SK-N-SH (cell line): ENCODE measurements at regions not wholly inside any gene's neighbourhood (a gene's known extent, or its start where the extent isn't known, plus 50 kb on each side); places are given as distances from the start of the nearest gene placed in this dataset.

Experiments
- CTCF ChIA-PET: fragments of 300-600, 350-600 bp; formaldehyde crosslinking; extraction: SDS; loops from one replicate; lab custom pipeline; 2021; lab: Yijun Ruan, JAX
- POLR2A ChIA-PET: fragments of 350-600 bp; sonication (Branson Sonifier 250); formaldehyde crosslinking; extraction: SDS; loops from one replicate; lab custom pipeline; 2020; ENCODE audit warnings: antibody characterized with exemption, inconsistent platforms; lab: Yijun Ruan, JAX
- DNase-seq: peaks from one replicate; pipeline ENCODE4 v3.0.0; 2012
- H2AFZ ChIP-seq: fragments of 200-600 bp; sonication (generic); 2 replicates; pipeline ENCODE4 v1.8.1; 2016; ENCODE audit warnings: antibody characterized with exemption, mild to moderate bottlenecking, low read depth
- H3F3A ChIP-seq: fragments of 200-600 bp; sonication (generic); replicated peaks from 2 replicates; pipeline ENCODE3; 2016; ENCODE audit warnings: antibody characterized with exemption, mild to moderate bottlenecking; ENCODE audit not compliant: insufficient read depth
- H3K27ac ChIP-seq, 2 experiments: fragments of 200-500 bp in 1 of 2; fragments of 200-600 bp in 1 of 2; sonication (Bioruptor generic) in 1 of 2; sonication (generic), shearing (Covaris generic) in 1 of 2; 2 replicates each; pipeline versions ENCODE4 v1.5.1 to v1.6.1; 2014 to 2016; ENCODE audit warnings: low read depth in 2 of 2, inconsistent platforms in 1 of 2, low read length in 1 of 2, mild to moderate bottlenecking in 1 of 2, mixed read lengths in 1 of 2
- H3K27me3 ChIP-seq: fragments of 200-600 bp; sonication (generic), shearing (Covaris generic); 2 replicates; pipeline ENCODE4 v1.6.1; 2016; ENCODE audit warnings: mixed run types; ENCODE audit not compliant: insufficient read depth
- H3K36me3 ChIP-seq, 2 experiments: fragments of 200-500 bp in 1 of 2; fragments of 200-600 bp in 1 of 2; sonication (Bioruptor generic) in 1 of 2; sonication (generic) in 1 of 2; replicated peaks in 1 of 2; 2 replicates each; pipeline versions ENCODE3 to v1.5.1; 2014 to 2016; ENCODE audit warnings: low read length in 1 of 2, mild to moderate bottlenecking in 1 of 2; ENCODE audit not compliant: insufficient read depth in 2 of 2, control insufficient read depth in 1 of 2
- H3K4me1 ChIP-seq, 2 experiments: fragments of 200-500 bp in 1 of 2; fragments of 200-600 bp in 1 of 2; sonication (Bioruptor generic) in 1 of 2; sonication (generic), shearing (Covaris generic) in 1 of 2; 2 replicates each; pipeline versions ENCODE4 v1.5.1 to v1.6.1; 2014 to 2016; ENCODE audit warnings: low read depth in 1 of 2, low read length in 1 of 2, mixed run types in 1 of 2; ENCODE audit not compliant: insufficient read depth in 2 of 2, control insufficient read depth in 1 of 2
- H3K4me2 ChIP-seq: fragments of 200-600 bp; sonication (generic), shearing (Covaris generic); 2 replicates; pipeline ENCODE4 v1.6.1; 2017; ENCODE audit warnings: mixed run types
- H3K4me3 ChIP-seq, 2 experiments: fragments of 200-500 bp in 1 of 2; fragments of 200-600 bp in 1 of 2; sonication (Bioruptor generic) in 1 of 2; sonication (generic), shearing (Covaris generic) in 1 of 2; 2 replicates each; pipeline versions ENCODE4 v1.5.1 to v1.8.1; 2014 to 2016; ENCODE audit warnings: low read depth in 2 of 2, inconsistent platforms in 1 of 2, low read length in 1 of 2, mild to moderate bottlenecking in 1 of 2, mixed read lengths in 1 of 2, moderate library complexity in 1 of 2
- H3K79me2 ChIP-seq: fragments of 200-600 bp; sonication (generic); 2 replicates; pipeline ENCODE4 v1.8.1; 2017; ENCODE audit warnings: mild to moderate bottlenecking; ENCODE audit not compliant: insufficient read depth
- H3K9ac ChIP-seq: fragments of 200-600 bp; sonication (generic); 2 replicates; pipeline ENCODE4 v1.6.1; 2017; ENCODE audit warnings: mixed run types
- H3K9me2 ChIP-seq: fragments of 200-600 bp; sonication (generic); 2 replicates; pipeline ENCODE4 v1.6.1; 2017; ENCODE audit warnings: mixed run types
- H3K9me3 ChIP-seq: fragments of 200-600 bp; sonication (generic); 2 replicates; pipeline ENCODE4 v1.6.1; 2017; ENCODE audit warnings: mixed run types, mild to moderate bottlenecking, moderate library complexity
- H4K20me1 ChIP-seq: fragments of 200-600 bp; sonication (generic); 2 replicates; pipeline ENCODE4 v1.6.1; 2017; ENCODE audit warnings: mild to moderate bottlenecking, mixed run types; ENCODE audit not compliant: insufficient read depth
- EP300 ChIP-seq, 2 experiments: IDR thresholded peaks; 2 replicates each; pipeline versions ENCODE4 v1.4.0 to v1.6.1; 2012; ENCODE audit warnings: borderline replicate concordance in 1 of 2, low read depth in 1 of 2, low read length in 1 of 2
- FOXJ3 ChIP-seq: sonication (generic); formaldehyde crosslinking; IDR thresholded peaks from 2 replicates; pipeline ENCODE4 v1.5.1; 2020; ENCODE audit warnings: mild to moderate bottlenecking, missing genetic modification reagents
- GABPA ChIP-seq: IDR thresholded peaks from 2 replicates; pipeline ENCODE4 v1.4.0; 2012; ENCODE audit warnings: low read depth, mild to moderate bottlenecking
- GATA2 ChIP-seq: sonication (generic); formaldehyde crosslinking; IDR thresholded peaks from 2 replicates; pipeline ENCODE4 v1.5.0; 2020; ENCODE audit warnings: mild to moderate bottlenecking, missing genetic modification reagents
- JUND ChIP-seq: IDR thresholded peaks from 2 replicates; pipeline ENCODE4 v1.4.0; 2012
- POLR2AphosphoS5 ChIP-seq: IDR thresholded peaks from 2 replicates; pipeline ENCODE4 v1.6.1; 2012; ENCODE audit warnings: low read depth, low read length
- SMC3 ChIP-seq: IDR thresholded peaks from 2 replicates; pipeline ENCODE4 v1.6.1; 2012; ENCODE audit warnings: low read depth, low read length, improper control_type of control experiment
- YY1 ChIP-seq: IDR thresholded peaks from 2 replicates; pipeline ENCODE4 v1.4.0; 2012; ENCODE audit warnings: low read depth, mild to moderate bottlenecking
- WGBS: methylation state at CpG from one replicate; pipeline ENCODE4 v1.1.6; 2017; ENCODE audit warnings: low lambda C conversion rate; 5-methylcytosine and 5-hydroxymethylcytosine counted together
- TF ChIP-seq, protein P1 (sequence below): IDR thresholded peaks from 2 replicates; pipeline ENCODE4 v1.4.0; 2012; ENCODE audit warnings: low read depth, borderline replicate concordance
- TF ChIP-seq, protein P2 (sequence below): fragments of 200-600 bp; sonication (generic); IDR thresholded peaks from 2 replicates; pipeline ENCODE4 v1.6.1; 2017; ENCODE audit warnings: antibody characterized with exemption, mild to moderate bottlenecking, moderate library complexity
- TF ChIP-seq, protein P3 (sequence below): fragments of 150-350 bp; IDR thresholded peaks from 2 replicates; pipeline ENCODE4 v1.6.1; 2017; ENCODE audit warnings: antibody characterized with exemption, low read length, low read depth, borderline replicate concordance
- TF ChIP-seq, protein P4 (sequence below): fragments of 150-350 bp; IDR thresholded peaks from 2 replicates; pipeline ENCODE4 v1.6.1; 2016; ENCODE audit warnings: mild to moderate bottlenecking, low read depth, low read length
- TF ChIP-seq, protein P5 (sequence below): IDR thresholded peaks from 2 replicates; pipeline ENCODE4; 2012

DNA sequence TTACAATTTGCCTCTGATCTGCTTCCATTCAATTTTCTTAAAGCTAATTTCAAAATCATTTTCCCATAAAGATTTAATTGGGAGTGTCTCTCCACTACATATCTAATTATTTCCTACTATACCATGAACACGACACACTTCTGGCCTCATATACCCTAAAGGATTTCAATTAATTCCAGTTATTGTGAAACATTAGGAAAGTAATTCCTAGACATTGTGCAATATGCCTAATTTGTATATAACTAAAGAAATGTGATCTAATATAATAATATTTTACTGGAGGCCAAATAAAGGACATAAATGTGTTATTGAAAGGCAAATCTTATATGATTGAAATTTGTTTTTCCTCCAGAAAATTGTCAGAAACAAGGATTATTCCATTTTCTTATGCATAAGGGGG is 727.2 kb upstream of the ADGRL2 start:
- Histone ChIP-seq H3K36me3 (no peaks in the 10 kb centered on the region), H2AFZ (no peak overlapping the region), H3K9me2 (no peaks in the 10 kb centered on the region), H4K20me1 (no peaks in the 10 kb centered on the region), H3F3A (no peaks in the 10 kb centered on the region), H3K27ac (no peak overlapping the region), H3K27me3 (no peaks in the 10 kb centered on the region), H3K4me2 (no peak overlapping the region), H3K9ac (no peak overlapping the region), H3K4me1 (no peaks in the 10 kb centered on the region; a peak in 1 of 4 replicates), H3K79me2 (no peaks in the 10 kb centered on the region), H3K4me3 (no peak overlapping the region), H3K9me3 (no peaks in the 10 kb centered on the region)
- 83% methylated on average over 1 of the region's 1 CpG for WGBS
- no peak for DNase-seq
- POLR2A ChIA-PET, result no interaction called here
- CTCF ChIA-PET, result no interaction called here
- TF ChIP-seq JUND, result no peak
- TF ChIP-seq, protein P1, sequence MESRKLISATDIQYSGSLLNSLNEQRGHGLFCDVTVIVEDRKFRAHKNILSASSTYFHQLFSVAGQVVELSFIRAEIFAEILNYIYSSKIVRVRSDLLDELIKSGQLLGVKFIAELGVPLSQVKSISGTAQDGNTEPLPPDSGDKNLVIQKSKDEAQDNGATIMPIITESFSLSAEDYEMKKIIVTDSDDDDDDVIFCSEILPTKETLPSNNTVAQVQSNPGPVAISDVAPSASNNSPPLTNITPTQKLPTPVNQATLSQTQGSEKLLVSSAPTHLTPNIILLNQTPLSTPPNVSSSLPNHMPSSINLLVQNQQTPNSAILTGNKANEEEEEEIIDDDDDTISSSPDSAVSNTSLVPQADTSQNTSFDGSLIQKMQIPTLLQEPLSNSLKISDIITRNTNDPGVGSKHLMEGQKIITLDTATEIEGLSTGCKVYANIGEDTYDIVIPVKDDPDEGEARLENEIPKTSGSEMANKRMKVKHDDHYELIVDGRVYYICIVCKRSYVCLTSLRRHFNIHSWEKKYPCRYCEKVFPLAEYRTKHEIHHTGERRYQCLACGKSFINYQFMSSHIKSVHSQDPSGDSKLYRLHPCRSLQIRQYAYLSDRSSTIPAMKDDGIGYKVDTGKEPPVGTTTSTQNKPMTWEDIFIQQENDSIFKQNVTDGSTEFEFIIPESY, result no peak
- no peak for TF ChIP-seq FOXJ3 (CRISPR knock-in tag)
- no peak for TF ChIP-seq EP300 (IDR thresholded peaks at IDR 0.05; ENCODE audit: borderline replicate concordance in 1 of 2, low read depth in 1 of 2, low read length in 1 of 2)
- TF ChIP-seq POLR2AphosphoS5, result no peak
- TF ChIP-seq, protein P2, sequence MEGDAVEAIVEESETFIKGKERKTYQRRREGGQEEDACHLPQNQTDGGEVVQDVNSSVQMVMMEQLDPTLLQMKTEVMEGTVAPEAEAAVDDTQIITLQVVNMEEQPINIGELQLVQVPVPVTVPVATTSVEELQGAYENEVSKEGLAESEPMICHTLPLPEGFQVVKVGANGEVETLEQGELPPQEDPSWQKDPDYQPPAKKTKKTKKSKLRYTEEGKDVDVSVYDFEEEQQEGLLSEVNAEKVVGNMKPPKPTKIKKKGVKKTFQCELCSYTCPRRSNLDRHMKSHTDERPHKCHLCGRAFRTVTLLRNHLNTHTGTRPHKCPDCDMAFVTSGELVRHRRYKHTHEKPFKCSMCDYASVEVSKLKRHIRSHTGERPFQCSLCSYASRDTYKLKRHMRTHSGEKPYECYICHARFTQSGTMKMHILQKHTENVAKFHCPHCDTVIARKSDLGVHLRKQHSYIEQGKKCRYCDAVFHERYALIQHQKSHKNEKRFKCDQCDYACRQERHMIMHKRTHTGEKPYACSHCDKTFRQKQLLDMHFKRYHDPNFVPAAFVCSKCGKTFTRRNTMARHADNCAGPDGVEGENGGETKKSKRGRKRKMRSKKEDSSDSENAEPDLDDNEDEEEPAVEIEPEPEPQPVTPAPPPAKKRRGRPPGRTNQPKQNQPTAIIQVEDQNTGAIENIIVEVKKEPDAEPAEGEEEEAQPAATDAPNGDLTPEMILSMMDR, result no peak
- TF ChIP-seq, protein P3, sequence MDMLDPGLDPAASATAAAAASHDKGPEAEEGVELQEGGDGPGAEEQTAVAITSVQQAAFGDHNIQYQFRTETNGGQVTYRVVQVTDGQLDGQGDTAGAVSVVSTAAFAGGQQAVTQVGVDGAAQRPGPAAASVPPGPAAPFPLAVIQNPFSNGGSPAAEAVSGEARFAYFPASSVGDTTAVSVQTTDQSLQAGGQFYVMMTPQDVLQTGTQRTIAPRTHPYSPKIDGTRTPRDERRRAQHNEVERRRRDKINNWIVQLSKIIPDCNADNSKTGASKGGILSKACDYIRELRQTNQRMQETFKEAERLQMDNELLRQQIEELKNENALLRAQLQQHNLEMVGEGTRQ, result no peak
- no peak for TF ChIP-seq YY1
- TF ChIP-seq, protein P4, sequence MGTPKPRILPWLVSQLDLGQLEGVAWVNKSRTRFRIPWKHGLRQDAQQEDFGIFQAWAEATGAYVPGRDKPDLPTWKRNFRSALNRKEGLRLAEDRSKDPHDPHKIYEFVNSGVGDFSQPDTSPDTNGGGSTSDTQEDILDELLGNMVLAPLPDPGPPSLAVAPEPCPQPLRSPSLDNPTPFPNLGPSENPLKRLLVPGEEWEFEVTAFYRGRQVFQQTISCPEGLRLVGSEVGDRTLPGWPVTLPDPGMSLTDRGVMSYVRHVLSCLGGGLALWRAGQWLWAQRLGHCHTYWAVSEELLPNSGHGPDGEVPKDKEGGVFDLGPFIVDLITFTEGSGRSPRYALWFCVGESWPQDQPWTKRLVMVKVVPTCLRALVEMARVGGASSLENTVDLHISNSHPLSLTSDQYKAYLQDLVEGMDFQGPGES, result no peak
- TF ChIP-seq, protein P5, sequence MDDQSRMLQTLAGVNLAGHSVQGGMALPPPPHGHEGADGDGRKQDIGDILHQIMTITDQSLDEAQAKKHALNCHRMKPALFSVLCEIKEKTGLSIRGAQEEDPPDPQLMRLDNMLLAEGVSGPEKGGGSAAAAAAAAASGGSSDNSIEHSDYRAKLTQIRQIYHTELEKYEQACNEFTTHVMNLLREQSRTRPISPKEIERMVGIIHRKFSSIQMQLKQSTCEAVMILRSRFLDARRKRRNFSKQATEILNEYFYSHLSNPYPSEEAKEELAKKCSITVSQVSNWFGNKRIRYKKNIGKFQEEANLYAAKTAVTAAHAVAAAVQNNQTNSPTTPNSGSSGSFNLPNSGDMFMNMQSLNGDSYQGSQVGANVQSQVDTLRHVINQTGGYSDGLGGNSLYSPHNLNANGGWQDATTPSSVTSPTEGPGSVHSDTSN, result no peak
- TF ChIP-seq SMC3, result no peak
- TF ChIP-seq GATA2 (CRISPR knock-in tag), result no peak
- TF ChIP-seq GABPA, result no peak
